ELR (cell line): ENCODE measurements at regions not wholly inside any gene's neighbourhood (a gene's known extent, or its start where the extent isn't known, plus 50 kb on each side); places are given as distances from the start of the nearest gene placed in this dataset.
"Not testable (repeated sequence)": the region's sequence is repeated elsewhere in the genome, so short reads cannot be mapped to it uniquely, and the experiment has no call there.

Experiments used
- DNase-seq: peaks from one replicate; pipeline ENCODE4 v3.0.0-alpha.2; 2015; ENCODE audit warnings: low read depth

DNA sequence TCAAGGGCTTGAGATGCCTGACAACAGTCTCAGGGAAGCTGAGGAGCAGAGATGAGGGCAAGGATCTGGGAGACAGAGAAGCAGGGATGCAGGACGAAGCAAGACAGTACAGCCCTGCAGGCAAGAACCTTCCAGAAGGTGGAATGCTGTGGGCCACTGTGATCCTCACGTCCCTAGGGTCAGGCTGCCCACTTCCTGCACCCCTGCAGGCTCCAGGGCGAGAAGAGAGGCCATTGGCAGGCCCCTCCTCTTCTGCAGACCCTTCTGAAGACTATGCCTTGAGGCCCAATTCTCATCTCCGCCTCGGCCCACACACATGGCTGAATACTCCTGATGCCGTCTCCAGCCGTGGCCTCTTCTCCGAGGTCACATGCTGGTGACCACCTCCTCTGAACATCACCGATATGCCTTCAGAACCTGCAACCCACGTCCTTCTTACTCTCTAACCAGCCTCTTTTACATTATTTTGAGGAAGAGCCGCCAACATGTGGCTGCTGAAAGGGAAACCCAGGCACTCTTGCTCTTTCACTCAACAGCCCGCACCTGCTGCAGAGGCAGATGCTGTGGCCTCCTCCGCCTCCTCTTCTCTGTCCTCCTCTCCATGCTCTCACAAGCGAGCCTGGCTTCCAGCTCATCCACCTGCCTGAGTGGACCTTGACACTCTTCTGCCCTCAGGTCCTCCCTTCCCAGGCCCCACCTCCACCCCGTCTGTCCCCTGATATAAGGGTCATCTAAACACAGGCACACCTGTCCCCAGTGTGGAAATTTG lies 181.5 kb downstream of the IRX2 start:
- DNase-seq = no peak

DNA sequence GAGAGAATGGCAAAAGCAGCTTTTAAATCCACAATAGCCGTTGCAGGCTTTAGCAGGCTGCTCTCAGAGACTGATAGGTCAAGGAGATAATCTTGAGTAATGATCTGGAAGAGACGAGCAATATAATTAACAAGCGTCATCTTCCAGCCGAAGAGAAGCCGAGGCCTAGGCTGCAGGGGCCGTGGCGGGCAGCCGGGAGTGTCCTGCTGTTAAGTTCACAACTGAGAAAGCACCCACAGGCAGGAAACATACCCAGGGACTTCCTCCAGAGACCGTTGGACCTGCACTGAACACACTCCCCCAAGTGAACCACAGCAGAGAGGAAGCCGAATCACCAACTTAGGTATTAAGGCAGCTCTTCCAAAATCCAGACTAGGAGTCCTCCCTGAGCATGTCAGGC lies 182.3 kb downstream of the IRX2 start:
- DNase-seq = no peak

DNA sequence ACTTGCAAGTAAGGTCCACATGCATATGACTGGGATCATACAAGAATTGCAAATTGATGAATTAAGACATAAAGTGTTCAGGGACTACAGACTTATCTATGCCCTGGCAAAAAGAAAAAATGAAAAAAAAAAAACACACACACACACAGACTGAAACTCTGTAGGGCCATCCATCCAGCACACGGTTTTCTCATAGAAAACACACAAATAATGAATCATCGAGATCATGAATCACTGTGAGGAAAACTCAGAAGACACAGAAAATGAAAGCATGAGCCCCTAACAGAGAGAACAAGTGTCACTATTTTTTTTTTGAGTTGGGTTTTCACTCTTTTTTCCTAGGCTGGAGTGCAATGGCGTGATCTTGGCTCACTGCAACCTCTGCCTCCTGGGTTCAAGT lies 185.2 kb downstream of the IRX2 start:
- DNase-seq = no peak

DNA sequence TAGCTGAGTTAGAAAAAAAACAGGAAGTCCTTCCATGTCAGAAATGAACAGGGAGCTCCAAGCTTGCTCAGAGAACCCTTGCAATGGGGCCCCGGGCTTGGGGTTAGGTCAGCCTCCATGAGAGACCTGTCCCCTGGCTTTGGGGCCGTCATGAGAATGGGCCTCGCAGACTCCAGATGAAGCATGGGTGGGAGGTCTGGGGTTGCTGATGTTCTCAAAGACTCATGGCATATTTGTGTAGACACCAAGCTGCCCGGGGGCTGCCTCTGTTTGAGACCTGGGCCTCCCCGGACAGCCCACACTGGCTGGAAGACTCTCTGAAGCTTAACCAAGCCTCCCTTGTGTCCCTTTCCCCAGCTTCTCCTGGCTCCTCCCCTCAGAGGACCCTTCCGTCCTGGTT lies 186.3 kb downstream of the IRX2 start:
- DNase-seq = no peak

DNA sequence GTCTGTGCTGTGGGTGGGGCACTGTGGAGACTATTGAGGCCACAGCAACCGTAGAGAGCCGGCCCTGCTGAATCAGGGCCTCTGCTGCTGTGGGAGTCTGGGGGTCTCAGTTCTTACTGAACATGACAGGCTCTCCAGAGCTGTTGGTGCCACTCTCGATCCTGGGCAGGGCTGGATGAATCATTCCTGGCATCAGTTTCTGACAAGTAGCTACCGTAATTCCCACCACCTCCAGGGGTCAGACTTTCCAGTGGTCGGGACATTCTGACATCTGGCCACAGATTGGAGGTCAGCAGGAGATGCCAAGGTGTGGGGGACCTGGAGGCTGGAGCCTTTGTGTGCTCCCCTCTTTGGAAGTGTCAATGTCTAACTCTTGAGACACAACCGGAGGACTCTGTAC lies 188.4 kb downstream of the IRX2 start:
- no peak for DNase-seq

DNA sequence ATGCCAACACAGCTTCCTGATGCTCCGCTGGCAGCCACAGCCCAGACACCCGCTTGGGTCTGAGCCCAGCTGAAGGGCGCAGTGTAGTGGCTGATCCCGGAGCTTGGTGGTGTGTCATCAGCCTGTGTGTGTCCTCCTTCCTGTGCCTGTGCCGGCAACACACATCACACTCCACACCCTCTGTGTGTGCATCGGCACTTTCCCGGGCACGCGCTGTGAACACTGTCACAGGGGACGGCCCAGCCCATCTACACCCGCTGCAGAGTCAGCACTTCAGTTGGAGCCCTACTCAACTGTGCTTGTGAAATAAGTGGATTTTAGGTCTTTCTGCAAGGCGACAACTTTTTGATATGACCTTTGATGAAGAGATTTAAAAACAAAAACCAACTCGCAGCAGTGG lies 189.4 kb downstream of the IRX2 start:
- DNase-seq = no peak

DNA sequence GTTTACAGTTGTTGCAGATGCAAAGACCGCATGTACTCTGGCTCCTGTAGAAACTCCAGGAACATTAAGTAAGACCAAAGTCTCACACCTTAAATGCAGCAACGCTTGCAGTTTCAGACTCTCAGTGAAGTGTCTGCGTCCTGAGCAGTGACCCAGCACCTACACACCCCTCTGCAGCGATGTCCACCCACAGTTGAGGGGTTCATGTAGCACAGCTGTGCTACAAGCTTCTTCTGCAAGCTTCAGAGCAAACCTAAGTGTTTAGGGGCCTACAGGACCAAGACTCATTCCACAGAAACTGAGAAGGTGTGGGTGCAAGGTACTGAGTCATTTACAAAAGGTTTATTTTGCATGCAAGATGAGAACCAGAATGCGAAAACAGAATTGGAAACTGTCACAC lies 191.0 kb downstream of the IRX2 start:
- DNase-seq = no peak

DNA sequence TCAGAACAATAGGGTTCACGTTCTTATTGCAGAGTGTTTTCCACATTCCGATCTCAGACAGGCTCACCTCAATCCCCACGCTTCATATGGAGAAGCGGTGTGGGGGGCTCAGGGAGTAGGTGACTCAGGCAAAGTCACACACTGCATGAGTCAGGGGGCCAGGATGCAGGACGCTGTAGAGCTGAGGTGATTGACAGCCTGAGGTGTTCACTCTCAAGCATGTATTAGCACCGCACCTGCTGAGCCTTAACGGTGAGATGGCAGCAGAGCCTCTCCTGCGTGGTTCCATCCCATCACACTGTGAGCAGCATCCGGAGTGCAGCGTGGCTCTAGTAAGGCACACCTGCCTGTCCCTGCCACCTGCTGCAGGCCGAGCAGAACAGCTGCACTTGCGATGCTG lies 194.0 kb downstream of the IRX2 start:
- DNase-seq = no peak

DNA sequence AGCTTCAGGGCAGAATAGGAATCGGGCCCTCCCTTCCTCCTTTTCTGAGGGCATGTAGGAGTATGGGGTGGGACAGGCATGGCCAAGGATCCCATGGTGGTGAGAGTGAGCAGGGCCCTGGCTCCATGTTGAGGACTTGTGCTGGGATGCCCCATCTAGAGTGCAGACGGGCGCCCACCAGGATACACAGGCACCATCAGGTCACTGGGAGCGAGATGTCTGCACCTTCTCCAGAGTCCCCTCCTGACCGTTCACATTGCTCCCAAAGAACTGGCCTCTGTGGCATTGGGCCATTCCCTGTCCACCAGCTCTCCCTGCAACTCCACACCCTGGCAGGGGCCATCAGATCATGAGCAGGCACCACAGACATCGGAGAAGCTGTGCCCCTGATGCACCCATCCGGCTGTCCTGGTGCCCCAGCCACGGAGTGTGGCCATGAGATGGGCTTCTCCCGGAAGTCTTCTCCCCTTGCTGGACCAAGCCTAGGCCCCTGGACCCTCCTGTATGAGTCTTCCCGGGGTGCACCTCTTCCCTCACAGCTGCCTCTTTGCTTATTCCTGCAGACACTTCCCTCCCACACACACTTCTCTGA lies 195.0 kb downstream of the IRX2 start:
- DNase-seq = no peak

DNA sequence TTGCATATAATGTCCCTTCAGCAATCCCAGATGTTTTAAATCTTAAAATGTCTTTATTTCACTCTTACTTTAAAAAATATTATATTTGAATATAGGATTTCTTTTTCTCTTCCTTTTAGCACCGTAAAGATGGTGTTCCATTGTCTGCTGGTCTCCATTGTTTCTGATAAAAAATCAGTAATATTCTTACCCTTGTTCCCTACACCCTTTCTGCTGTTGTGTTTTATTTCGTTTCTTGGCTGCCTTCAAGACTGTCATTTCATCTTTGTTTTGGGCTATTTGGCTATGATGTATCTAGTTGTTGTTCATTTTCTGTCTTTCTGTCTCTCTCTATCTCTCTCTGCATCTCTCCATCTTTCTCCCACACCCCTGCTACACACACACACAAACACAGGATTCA lies 197.9 kb downstream of the IRX2 start:
- DNase-seq = no peak

DNA sequence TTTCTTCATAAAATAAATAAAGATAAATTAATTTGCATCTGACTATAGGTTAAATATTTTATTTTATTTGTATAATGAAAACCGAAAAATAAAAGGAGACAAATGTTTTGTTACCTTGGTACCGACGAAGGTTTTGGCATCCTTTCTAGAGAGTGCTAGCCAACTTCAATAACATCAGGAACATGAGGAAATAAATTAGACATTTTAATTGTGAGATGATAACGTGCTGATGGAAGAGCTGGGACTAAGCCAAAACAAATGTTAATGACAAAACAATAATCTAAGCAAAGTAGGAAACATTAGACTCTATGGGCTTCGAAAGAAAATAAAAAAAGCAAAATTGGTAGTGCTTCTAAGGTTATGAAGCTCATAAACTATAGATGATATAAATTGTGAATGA lies 201.0 kb downstream of the IRX2 start:
- no peak for DNase-seq

DNA sequence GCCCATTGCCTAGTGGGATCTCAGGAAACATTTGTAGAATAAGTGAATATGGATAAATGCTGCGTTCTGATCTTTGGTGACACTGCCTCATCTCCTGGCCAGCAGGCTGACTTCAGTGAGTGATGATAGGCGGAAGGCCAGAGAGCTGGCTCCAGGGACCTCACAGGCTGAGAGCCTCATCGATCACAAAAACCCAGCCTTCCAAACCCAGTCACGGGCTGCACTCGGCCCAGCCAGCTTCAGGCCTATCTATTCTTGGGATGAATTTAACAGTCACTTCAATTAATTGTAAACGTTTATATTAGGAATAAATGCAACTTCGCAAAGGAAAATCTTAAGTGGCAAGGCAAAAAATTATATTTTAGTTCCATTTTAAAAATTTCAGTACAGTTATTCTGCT lies 201.6 kb downstream of the IRX2 start:
- no peak for DNase-seq

DNA sequence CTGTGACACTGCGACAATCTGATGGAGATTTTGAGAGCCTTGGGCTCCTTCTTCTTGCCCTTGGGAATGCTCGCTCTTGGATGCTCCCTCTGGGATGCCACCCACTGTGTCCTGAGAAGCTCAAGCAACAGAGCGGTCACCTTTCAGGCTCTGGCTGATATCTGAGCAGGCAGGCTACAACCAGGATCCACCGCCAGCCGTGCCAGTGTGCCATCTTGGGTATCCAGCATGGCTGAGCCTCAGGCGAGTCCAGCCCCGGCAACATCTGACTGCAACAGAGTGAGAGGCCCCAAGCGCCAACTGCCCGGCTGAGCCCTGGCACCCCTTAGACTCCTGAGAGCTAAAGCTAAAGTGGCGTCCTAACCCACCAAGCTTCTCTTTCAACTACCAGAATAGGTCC lies 202.1 kb downstream of the IRX2 start:
- no peak for DNase-seq

DNA sequence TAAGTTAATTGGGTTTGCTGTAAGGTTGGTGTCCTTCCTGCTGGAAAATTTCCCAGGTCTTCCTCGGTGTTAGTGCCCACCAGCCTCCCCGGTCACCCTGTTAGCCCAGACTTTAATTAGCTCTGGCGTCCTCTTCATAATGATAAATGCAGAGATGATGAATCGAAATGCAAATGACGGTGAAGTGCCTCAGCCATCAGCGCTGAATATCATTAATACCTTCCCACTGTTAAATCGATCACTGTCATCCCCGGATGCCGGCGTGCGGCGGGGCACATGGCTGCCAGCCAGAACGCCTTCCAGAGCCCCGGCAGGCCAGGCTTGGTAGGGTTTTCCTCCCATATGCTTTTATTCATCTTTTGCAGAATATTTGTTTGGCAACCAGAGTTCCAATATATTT lies 204.5 kb downstream of the IRX2 start:
- no peak for DNase-seq

DNA sequence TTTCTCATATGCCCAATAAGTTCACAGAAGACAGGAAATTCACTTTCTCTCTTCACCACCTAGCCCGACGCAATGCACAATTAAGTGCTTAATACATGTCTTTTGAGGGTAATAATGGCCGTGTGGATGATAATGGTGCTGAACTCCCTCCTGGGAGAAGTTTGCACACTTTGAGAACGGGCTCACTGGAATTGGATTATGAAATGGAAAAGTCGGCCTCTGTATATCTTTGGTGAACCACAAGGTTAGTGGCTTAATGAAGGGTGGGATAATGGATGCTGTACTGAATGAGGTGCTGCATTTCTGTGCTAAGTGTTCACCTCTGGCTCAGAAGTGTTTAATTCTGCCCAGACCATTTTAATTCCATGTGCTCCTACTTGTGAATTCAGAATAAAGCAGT lies 207.5 kb downstream of the IRX2 start:
- no peak for DNase-seq

DNA sequence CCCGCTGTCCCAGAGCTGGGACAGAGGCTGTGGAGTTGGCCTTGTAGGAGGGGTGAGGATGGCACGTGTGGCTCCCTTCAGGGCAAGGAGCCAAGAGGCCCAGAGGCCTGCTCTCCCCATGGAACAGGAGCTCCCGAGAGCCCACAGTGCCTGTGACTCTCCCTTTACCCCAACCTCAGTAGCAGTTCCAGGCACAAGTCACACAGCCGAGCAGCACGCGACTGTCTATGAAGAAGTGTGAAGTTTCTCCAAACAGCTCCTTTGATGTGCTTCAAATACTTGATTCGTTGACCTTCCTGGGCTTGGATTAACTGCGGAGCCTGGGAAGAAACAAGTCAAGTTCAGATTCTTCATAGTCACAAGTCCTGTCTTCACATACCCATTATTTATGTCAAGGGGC lies 208.7 kb downstream of the IRX2 start:
- no peak for DNase-seq

DNA sequence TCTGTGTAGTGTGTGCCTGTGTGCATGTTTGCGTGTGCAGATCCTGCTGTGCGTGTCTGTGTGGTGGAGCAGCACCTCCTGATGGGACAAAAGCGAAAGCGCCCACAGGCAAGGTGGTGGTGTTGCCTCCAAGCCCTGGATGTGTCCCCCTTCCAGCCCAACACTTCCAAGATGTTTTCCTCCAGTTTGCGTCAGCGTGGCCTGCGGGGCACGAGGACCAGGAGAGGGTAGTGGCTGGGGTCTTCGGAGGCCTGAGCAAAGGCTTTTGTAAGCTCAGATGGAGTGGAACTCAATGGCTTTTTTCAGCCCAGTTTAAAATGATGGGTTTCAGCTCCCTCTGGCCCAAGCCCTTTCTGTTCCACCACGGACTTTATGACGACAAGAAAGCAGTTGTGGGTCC lies 209.5 kb downstream of the IRX2 start:
- no peak for DNase-seq

DNA sequence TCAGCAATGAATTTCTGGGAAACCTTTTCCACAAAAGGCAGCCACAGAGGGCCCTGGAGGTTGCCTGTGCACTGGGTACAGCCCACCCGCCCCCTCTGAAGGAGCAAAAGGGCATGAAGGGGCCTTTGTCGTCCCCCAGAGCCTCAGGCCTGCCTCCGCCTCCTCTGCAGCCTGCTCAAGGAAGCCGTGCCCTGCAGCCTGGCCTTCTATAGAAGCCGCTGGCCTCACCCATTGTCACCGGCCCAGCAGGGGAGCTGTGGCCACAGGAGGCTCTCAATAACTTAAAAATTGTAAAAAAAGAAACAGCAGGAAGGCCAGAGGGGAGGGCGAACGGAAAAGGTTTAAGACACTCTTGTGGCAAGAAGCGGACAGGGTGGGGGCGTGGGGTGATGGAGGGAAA lies 213.3 kb downstream of the IRX2 start:
- no peak for DNase-seq

DNA sequence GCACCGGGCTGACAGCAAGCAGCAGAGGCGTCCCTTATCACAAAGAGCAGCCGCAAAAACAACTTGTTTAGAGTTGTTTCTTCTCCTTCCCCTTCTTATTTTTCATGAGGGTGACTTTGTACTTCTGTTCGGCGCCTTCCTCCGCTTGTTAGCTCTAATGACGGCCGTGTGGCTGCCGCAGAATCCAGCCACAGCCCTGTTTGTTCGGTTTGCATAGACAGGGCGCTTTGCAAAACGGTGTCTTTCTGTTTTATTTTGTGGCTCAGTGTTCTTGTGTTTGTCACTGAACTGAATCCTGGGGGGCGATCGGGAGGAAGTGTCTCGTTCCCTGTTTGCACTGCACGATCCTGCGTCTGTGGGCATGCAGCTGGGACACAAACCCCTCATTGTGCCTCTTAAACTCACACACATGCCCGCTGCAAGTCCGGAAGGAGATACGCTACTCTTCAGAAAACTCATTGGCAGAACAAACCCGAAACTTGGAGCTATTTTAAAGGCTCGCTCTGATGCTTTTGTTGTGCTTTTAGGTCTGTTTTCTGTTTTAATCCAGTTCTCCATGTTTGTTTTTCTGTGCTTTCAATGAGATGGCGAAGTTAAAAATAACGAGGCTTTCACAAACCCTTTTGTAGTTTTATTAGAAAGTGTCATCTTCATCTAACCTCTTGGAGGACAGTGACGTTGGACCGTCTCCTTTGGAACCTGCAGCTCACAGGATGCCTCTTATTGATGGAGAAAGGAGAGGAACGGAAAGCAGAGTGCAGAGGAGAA lies 213.9 kb downstream of the IRX2 start:
- DNase-seq = no peak

DNA sequence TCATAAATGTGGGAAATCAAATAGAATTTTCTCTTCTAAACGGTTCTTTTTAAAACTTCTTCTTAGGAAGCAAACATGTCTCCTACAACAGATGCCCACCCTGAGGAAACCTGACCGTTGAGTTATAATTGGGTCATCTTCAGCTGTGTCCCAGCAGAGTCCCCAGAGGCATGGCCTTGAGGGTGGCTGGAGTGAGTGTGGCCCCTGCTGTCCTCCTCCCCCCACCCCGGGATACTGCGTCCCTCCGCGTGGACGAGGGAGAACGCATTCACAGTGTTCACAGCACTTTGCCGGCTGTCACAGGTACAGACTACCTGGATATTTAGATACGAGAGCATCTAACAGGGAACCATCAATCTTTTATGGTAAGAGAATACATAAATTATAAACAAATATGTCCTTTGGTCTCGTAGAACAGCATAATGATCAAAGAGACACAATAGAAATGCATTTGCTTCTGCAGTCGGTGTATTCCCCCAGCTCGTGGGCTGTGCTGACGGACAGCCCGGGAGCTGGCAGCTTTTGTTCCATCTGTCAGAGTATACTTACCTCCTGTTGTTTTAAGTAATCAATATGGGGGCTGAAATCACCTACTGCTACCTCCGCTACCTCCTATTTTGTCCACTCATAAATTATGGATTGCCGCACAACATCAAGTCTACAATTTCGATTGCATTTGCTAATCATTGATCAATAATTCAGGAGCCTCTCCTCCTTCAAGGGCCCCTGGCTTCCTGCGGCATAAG lies 214.7 kb downstream of the IRX2 start:
- DNase-seq = no peak

DNA sequence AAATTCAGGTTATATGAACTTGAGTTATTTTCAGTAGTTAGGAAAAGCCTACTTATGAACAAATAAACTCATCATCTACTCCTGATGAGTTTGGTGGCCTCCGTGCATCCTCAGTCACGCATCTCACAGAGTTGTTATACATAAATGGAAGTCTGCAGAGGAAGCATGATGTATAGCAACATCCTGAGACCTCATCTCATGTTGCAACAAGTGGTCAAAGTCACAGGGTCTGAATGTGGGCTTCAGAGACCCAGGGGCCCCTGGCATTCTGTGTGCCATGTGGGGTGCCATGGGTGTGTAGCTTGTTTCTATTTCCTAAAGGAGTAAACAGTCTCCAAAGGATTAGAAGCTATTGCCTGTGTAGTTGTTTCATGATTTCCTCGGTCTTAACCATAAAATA lies 216.5 kb downstream of the IRX2 start:
- no peak for DNase-seq

DNA sequence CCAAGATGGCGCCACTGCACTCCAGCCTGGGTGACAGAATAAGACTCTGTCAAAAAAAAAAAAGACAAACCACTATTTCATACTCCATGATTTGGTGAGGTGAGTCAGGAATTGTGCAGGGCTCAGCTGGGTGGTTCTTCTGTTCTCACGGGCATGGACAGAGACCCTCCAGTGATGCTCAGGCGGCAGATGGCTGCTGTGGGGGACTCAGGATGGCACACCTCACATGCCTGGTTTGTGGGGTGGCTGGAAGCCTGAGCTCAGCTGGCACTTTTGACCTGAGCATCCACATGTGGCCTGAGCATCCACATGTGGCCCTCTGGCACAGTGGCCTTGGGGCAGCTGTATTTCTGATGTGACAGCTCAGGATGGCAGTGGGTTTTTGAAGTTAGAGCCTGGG lies 217.2 kb downstream of the IRX2 start:
- DNase-seq = no peak

DNA sequence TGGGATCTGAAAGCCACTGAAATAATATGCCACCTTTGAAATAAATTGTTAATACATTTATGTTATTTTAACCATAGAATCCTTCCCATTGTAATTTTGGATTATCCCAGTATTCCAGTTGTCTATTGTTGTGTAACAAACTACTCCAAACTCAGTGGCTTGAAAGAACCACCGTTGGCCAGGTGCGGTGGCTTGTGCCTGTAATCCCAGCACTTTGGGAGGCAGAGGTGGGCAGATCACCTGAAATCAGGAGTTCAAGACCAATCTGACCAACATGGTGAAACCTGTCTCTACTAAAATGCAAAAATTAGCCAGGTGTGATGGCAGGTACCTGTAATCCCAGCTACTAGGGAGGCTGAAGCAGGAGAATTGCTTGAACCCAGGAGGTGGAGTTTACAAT lies 217.6 kb downstream of the IRX2 start:
- not testable (repeated sequence) for DNase-seq
